Hepatocyte (in vitro differentiated cells): ENCODE measurements at regions not wholly inside any gene's neighbourhood (a gene's known extent, or its start where the extent isn't known, plus 50 kb on each side); places are given as distances from the start of the nearest gene placed in this dataset.

Experiments used
- CTCF ChIP-seq: fragments of 200-600 bp; sonication (generic); IDR thresholded peaks from 2 replicates; pipeline ENCODE4 v1.5.1; 2016; ENCODE audit warnings: antibody characterized with exemption, mild to moderate bottlenecking; ENCODE audit not compliant: poor library complexity
- EZH2 ChIP-seq: fragments of 200-600 bp; sonication (generic); IDR thresholded peaks from 2 replicates; pipeline ENCODE4 v1.6.1; 2016; ENCODE audit warnings: antibody characterized with exemption, mild to moderate bottlenecking, borderline replicate concordance
- EZH2phosphoT487 ChIP-seq: fragments of 200-600 bp; sonication (generic); IDR thresholded peaks from one replicate; pipeline ENCODE4 v1.6.1; 2018; ENCODE audit warnings: antibody characterized with exemption, mild to moderate bottlenecking, low read depth, moderate library complexity; ENCODE audit not compliant: unreplicated experiment, severe bottlenecking

GRCh38 chr9:91131433-91131839, 230.3 kb downstream of the AUH start:
- TF ChIP-seq CTCF (no peak), EZH2 (no peak), EZH2phosphoT487 (no peak)
